Endothelial cell of umbilical vein (primary cell): ENCODE measurements at regions not wholly inside any gene's neighbourhood (a gene's known extent, or its start where the extent isn't known, plus 50 kb on each side); places are given as distances from the start of the nearest gene placed in this dataset.

Source experiments
- BruUV-seq: library from RNA; stranded (reverse); fragments of 400-500 nt; replicated peaks from 2 replicates; lab custom pipeline; 2021; lab: Mats Ljungman, UMichigan
- CTCF ChIA-PET: fragments of 300-600, 350-600 bp; sonication (Branson Sonifier 250); formaldehyde crosslinking; loops from one replicate; lab custom pipeline; 2021; ENCODE audit warnings: antibody characterized with exemption, inconsistent platforms; lab: Charles Lee
- POLR2A ChIA-PET: fragments of 300-600, 350-600 bp; sonication (Branson Sonifier 250); formaldehyde crosslinking; loops from one replicate; lab custom pipeline; 2021; ENCODE audit warnings: antibody characterized with exemption, inconsistent platforms; lab: Charles Lee
- DNase-seq: peaks from one replicate; pipeline ENCODE4 v3.0.0-alpha.2; 2011; ENCODE audit warnings: low read depth, low spot score
- FAIRE-seq: peaks from 2 replicates; lab custom pipeline; 2011; peaks lifted over from hg19 to GRCh38; lab: Jason Lieb, UNC
- H2AFZ ChIP-seq: 2 replicates; pipeline ENCODE4 v1.6.0; 2012; ENCODE audit warnings: low read depth, low read length, control low read depth, inconsistent platforms
- H3K27ac ChIP-seq: 2 replicates; pipeline ENCODE4 v1.5.1; 2011; ENCODE audit warnings: low read depth, mild to moderate bottlenecking, control low read depth, low read length, moderate library complexity; ENCODE audit not compliant: insufficient read depth
- H3K27me3 ChIP-seq, 2 experiments: 2 replicates each; pipeline versions ENCODE4 v1.6.0 to v1.6.1; 2011; ENCODE audit warnings: low read length in 2 of 2, mixed read lengths in 1 of 2; ENCODE audit not compliant: control insufficient read depth in 2 of 2, insufficient read depth in 2 of 2
- H3K36me3 ChIP-seq, 2 experiments: 2 replicates in 1 of 2; 3 replicates in 1 of 2; pipeline ENCODE4 v1.5.1; 2011; ENCODE audit warnings: low read length in 2 of 2, mild to moderate bottlenecking in 1 of 2, moderate library complexity in 1 of 2; ENCODE audit not compliant: control insufficient read depth in 2 of 2, insufficient read depth in 2 of 2; ENCODE audit errors: extremely low read depth in 1 of 2
- H3K4me1 ChIP-seq: 3 replicates; pipeline ENCODE4 v1.5.1; 2011; ENCODE audit warnings: mild to moderate bottlenecking, low read length; ENCODE audit not compliant: control insufficient read depth, insufficient read depth; ENCODE audit errors: extremely low read depth
- H3K4me2 ChIP-seq: 2 replicates; pipeline ENCODE4 v1.6.1; 2011; ENCODE audit warnings: low read length, control low read depth, mixed read lengths; ENCODE audit not compliant: insufficient read depth
- H3K4me3 ChIP-seq, 3 experiments: fragments of 200-600 bp in 1 of 3; sonication (generic), shearing (Covaris generic) in 1 of 3; replicated peaks in 1 of 3; 2 replicates each; pipeline ENCODE4 v1.5.1; 2011 to 2016; ENCODE audit warnings: control low read depth in 3 of 3, low read length in 3 of 3, mild to moderate bottlenecking in 2 of 3, inconsistent platforms in 1 of 3, low read depth in 1 of 3, moderate library complexity in 1 of 3; ENCODE audit not compliant: insufficient read depth in 1 of 3
- H3K79me2 ChIP-seq: 2 replicates; pipeline ENCODE4 v1.6.0; 2012; ENCODE audit warnings: low read length, inconsistent platforms; ENCODE audit not compliant: control insufficient read depth, insufficient read depth
- H3K9ac ChIP-seq: replicated peaks from 2 replicates; pipeline ENCODE3; 2011; ENCODE audit warnings: low read length, control low read depth; ENCODE audit not compliant: insufficient read depth; ENCODE audit errors: extremely low read depth
- H3K9me1 ChIP-seq: replicated peaks from 3 replicates; pipeline ENCODE4 v1.6.0; 2011; ENCODE audit warnings: mild to moderate bottlenecking, low read length; ENCODE audit not compliant: control insufficient read depth, insufficient read depth; ENCODE audit errors: extremely low read depth
- H3K9me3 ChIP-seq: replicated peaks from 2 replicates; pipeline ENCODE4 v1.5.1; 2012; ENCODE audit warnings: low read length, inconsistent platforms; ENCODE audit not compliant: control insufficient read depth, insufficient read depth
- H4K20me1 ChIP-seq: replicated peaks from 2 replicates; pipeline ENCODE3; 2011; ENCODE audit warnings: mild to moderate bottlenecking, low read length; ENCODE audit not compliant: control insufficient read depth, insufficient read depth; ENCODE audit errors: extremely low read depth
- EZH2 ChIP-seq: IDR thresholded peaks from 2 replicates; pipeline ENCODE4 v1.6.1; 2012; ENCODE audit warnings: borderline replicate concordance, low read depth, mild to moderate bottlenecking, moderate library complexity, low read length, inconsistent platforms; ENCODE audit not compliant: severe bottlenecking
- FOS ChIP-seq: IDR thresholded peaks from 2 replicates; pipeline ENCODE4 v1.6.1; 2011; ENCODE audit warnings: mild to moderate bottlenecking, low read length, moderate library complexity, borderline replicate concordance; ENCODE audit not compliant: insufficient read depth
- GATA2 ChIP-seq: IDR thresholded peaks from 2 replicates; pipeline ENCODE4 v1.7.0; 2011; ENCODE audit warnings: low read depth, mild to moderate bottlenecking, moderate library complexity, mixed read lengths, low read length; ENCODE audit not compliant: insufficient read length, insufficient read depth
- JUN ChIP-seq: IDR thresholded peaks from 2 replicates; pipeline ENCODE4 v1.6.1; 2011; ENCODE audit warnings: borderline replicate concordance, low read depth; ENCODE audit not compliant: insufficient read length, insufficient read depth
- MYC ChIP-seq: IDR thresholded peaks from one replicate; pipeline ENCODE4 v1.6.1; 2011; ENCODE audit warnings: mild to moderate bottlenecking, low read depth, low read length
- POLR2A ChIP-seq: IDR thresholded peaks from 2 replicates; pipeline ENCODE4 v1.6.1; 2012; ENCODE audit warnings: low read depth, mild to moderate bottlenecking, control low read depth, low read length
- POLR2AphosphoS5 ChIP-seq: IDR thresholded peaks from 2 replicates; pipeline ENCODE4 v1.6.1; 2012; ENCODE audit warnings: low read depth, mild to moderate bottlenecking, control low read depth, low read length, moderate library complexity; ENCODE audit not compliant: insufficient read depth
- dilution Hi-C: fragments of 300-500 bp; cut with MboI; formaldehyde crosslinking; loops from one replicate; pipeline ENCODE4 v1.15.0; 2019; ENCODE audit warnings: low sequenced_read_pairs; ENCODE audit not compliant: extremely low pct_ligation_motif_present
- intact Hi-C: fragments of 100-400 bp; cut with micrococcal nuclease; formaldehyde crosslinking; loops from one replicate; pipeline ENCODE4 v1.10.0; 2022
- TF ChIP-seq, protein P1 (sequence below): IDR thresholded peaks from 2 replicates; pipeline ENCODE4 v1.6.1; 2011; ENCODE audit not compliant: insufficient read depth, insufficient read length
- TF ChIP-seq, protein P2 (sequence below), 2 donors: IDR thresholded peaks; 1 replicate in 1 of 2; 2 replicates in 1 of 2; pipeline ENCODE4 v1.5.1; 2011; ENCODE audit warnings: low read length in 2 of 2, mild to moderate bottlenecking in 2 of 2, moderate library complexity in 2 of 2, control low read depth in 1 of 2, inconsistent platforms in 1 of 2, low read depth in 1 of 2; ENCODE audit not compliant: insufficient read depth in 1 of 2; ENCODE audit errors: extremely low read depth in 1 of 2

DNA sequence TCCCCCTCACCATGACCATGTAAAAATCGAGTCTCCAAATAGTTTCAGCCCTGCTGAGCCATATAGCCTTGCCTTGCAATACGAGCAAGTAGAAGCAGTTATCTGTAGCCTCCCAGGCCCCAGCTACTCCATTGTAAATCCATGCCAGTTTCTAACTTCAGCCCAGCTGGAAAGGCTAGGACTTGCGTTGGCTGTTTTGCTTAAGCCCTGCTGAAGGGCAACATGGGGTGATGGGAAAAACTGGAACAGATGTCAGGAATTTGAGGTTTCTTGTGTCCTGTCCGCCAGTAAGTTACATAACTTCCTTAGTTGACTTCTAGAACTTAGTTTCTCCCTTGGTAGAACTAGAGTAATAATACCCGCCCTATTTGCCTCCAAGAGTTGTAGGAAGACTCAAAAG is 216.0 kb upstream of the SERP2 start:
- Histone ChIP-seq H4K20me1 (no peaks in the 10 kb centered on the region), H3K27me3 (peaks cover 0 to 2% of the 10 kb centered on the region in 2 experiments), H2AFZ (no peak overlapping the region), H3K9ac (no peak overlapping the region), H3K4me1 (peaks cover 3% of the 10 kb centered on the region), H3K4me3 (no peak overlapping the region), H3K27ac (no peak overlapping the region), H3K9me3 (no peaks in the 10 kb centered on the region), H3K79me2 (no peaks in the 10 kb centered on the region), H3K4me2 (no peak overlapping the region), H3K9me1 (no peaks in the 10 kb centered on the region), H3K36me3 (no peaks in the 10 kb centered on the region)
- TF ChIP-seq, protein P1, sequence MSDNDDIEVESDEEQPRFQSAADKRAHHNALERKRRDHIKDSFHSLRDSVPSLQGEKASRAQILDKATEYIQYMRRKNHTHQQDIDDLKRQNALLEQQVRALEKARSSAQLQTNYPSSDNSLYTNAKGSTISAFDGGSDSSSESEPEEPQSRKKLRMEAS: no peak
- TF ChIP-seq, protein P2, sequence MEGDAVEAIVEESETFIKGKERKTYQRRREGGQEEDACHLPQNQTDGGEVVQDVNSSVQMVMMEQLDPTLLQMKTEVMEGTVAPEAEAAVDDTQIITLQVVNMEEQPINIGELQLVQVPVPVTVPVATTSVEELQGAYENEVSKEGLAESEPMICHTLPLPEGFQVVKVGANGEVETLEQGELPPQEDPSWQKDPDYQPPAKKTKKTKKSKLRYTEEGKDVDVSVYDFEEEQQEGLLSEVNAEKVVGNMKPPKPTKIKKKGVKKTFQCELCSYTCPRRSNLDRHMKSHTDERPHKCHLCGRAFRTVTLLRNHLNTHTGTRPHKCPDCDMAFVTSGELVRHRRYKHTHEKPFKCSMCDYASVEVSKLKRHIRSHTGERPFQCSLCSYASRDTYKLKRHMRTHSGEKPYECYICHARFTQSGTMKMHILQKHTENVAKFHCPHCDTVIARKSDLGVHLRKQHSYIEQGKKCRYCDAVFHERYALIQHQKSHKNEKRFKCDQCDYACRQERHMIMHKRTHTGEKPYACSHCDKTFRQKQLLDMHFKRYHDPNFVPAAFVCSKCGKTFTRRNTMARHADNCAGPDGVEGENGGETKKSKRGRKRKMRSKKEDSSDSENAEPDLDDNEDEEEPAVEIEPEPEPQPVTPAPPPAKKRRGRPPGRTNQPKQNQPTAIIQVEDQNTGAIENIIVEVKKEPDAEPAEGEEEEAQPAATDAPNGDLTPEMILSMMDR (IDR thresholded peaks at IDR 0.05; ENCODE audit: extremely low read depth in 1 of 2, insufficient read depth in 1 of 2, low read depth in 1 of 2, low read length in 2 of 2): no peak
- TF ChIP-seq GATA2: no peak
- POLR2A ChIA-PET: no interaction called here
- intact Hi-C loops: no loop called here
- CTCF ChIA-PET: no interaction called here
- dilution Hi-C loops: no loop called here
- no TSS peak for BruUV-seq
- FAIRE-seq: no peak
- no peak for DNase-seq

GRCh38 chr13:44158098-44158521 is 215.5 kb upstream of the SERP2 start:
- no peak for FAIRE-seq
- intact Hi-C loops: no loop called here
- dilution Hi-C loops: no loop called here

More at GRCh38 chr13:44158098-44158521, 215.5 kb upstream of the SERP2 start:
- H3K9me1 ChIP-seq: no peaks in the 10 kb centered on the region
- TF ChIP-seq MYC (no peak), EZH2 (no peak), POLR2A (no peak), POLR2AphosphoS5 (no peak), JUN (no peak), FOS (no peak), GATA2 (no peak)
- TF ChIP-seq, protein P2 (IDR thresholded peaks at IDR 0.05; ENCODE audit: extremely low read depth in 1 of 2, insufficient read depth in 1 of 2, low read depth in 1 of 2, low read length in 2 of 2): no peak
- TF ChIP-seq, protein P1: no peak
- no peaks in the 10 kb centered on the region for H3K36me3 ChIP-seq
- no TSS peak for BruUV-seq
- H3K27me3 ChIP-seq: peaks cover 0 to 5% of the 10 kb centered on the region in 2 experiments
- CTCF ChIA-PET: no interaction called here
- H3K9me3 ChIP-seq: no peaks in the 10 kb centered on the region
- no peaks in the 10 kb centered on the region for H4K20me1 ChIP-seq
- H3K4me3 ChIP-seq: no peak overlapping the region
- no peak overlapping the region for H2AFZ ChIP-seq
- H3K79me2 ChIP-seq: no peaks in the 10 kb centered on the region
- H3K4me1 ChIP-seq: peaks cover 3% of the 10 kb centered on the region
- no peak overlapping the region for H3K9ac ChIP-seq
- no peak overlapping the region for H3K27ac ChIP-seq
- no peak for DNase-seq
- H3K4me2 ChIP-seq: no peak overlapping the region
- POLR2A ChIA-PET: no interaction called here
